K562 (cell line): ENCODE measurements at regions not wholly inside any gene's neighbourhood (a gene's known extent, or its start where the extent isn't known, plus 50 kb on each side); places are given as distances from the start of the nearest gene placed in this dataset.

Experiments
- EZH2 ChIP-seq: IDR thresholded peaks from 2 replicates; pipeline ENCODE4 v1.6.1; 2012; ENCODE audit warnings: low read depth, mild to moderate bottlenecking, inconsistent platforms, low read length, borderline replicate concordance
- HDAC1 ChIP-seq, 2 experiments: fragments of 450-650 bp; IDR thresholded peaks; 2 replicates each; pipeline ENCODE4 v1.6.1; 2016 to 2017; ENCODE audit warnings: inconsistent platforms in 1 of 2, mild to moderate bottlenecking in 1 of 2, moderate library complexity in 1 of 2
- MEF2A ChIP-seq: IDR thresholded peaks from 2 replicates; pipeline ENCODE4 v1.6.1; 2011; ENCODE audit warnings: low read depth, mild to moderate bottlenecking, low read length, moderate library complexity; ENCODE audit not compliant: control insufficient read depth
- MEF2D ChIP-seq: conservative IDR thresholded peaks from 2 replicates; pipeline ENCODE4 v1.6.1; 2016; ENCODE audit warnings: low read depth, missing genetic modification characterization, missing compliant biosample characterization
- POLR2A ChIP-seq: fragments of 450-650 bp; conservative IDR thresholded peaks from 2 replicates; pipeline ENCODE4 v1.6.1; 2016
- POLR2AphosphoS5 ChIP-seq: IDR thresholded peaks from 2 replicates; pipeline ENCODE4 v1.6.1; 2011; ENCODE audit warnings: mild to moderate bottlenecking, low read depth, low read length, moderate library complexity; ENCODE audit not compliant: control insufficient read depth, insufficient read depth
- RNF2 ChIP-seq: sonication (generic); IDR thresholded peaks from 2 replicates; pipeline ENCODE4 v1.6.1; 2016
- SMAD1 ChIP-seq: fragments of 150-350 bp; IDR thresholded peaks from 2 replicates; pipeline ENCODE4 v1.6.1; 2014; ENCODE audit warnings: low read length, low read depth; ENCODE audit not compliant: partially characterized antibody
- TF ChIP-seq, protein P1 (sequence below): sonication (generic); formaldehyde crosslinking; IDR thresholded peaks from 2 replicates; pipeline ENCODE4 v1.8.0; 2022; ENCODE audit warnings: missing genetic modification reagents, mild to moderate bottlenecking, borderline replicate concordance

DNA sequence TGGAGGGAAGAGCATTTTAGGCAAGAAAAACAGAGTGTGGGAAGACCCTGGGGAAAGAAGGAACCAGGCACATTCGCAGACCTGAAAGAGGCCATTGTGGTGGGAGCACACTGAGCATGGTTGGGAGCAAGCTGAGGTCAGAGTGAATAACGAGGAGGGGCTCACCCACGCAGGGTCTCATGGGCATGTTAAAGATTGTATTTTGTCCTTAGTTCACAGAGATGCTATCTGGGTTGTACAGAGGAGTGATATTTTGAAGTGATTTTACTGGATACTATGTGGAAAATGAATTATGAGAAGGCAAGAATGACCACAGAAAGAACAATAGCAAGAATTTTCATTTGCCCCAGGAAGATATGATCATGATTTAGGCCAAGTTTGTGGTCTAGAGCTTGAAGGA is 578.3 kb upstream of the NR5A2 start:
- no peak for TF ChIP-seq HDAC1 (IDR thresholded peaks at IDR 0.05)
- no peak for TF ChIP-seq EZH2
- no peak for TF ChIP-seq POLR2AphosphoS5
- TF ChIP-seq SMAD1, result no peak
- no peak for TF ChIP-seq POLR2A
- TF ChIP-seq MEF2A, result no peak
- no peak for TF ChIP-seq MEF2D
- TF ChIP-seq, protein P1, sequence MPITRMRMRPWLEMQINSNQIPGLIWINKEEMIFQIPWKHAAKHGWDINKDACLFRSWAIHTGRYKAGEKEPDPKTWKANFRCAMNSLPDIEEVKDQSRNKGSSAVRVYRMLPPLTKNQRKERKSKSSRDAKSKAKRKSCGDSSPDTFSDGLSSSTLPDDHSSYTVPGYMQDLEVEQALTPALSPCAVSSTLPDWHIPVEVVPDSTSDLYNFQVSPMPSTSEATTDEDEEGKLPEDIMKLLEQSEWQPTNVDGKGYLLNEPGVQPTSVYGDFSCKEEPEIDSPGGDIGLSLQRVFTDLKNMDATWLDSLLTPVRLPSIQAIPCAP, result no peak
- no peak for TF ChIP-seq RNF2
